Parathyroid adenoma (tissue), 2 donors: ENCODE measurements at regions not wholly inside any gene's neighbourhood (a gene's known extent, or its start where the extent isn't known, plus 50 kb on each side); places are given as distances from the start of the nearest gene placed in this dataset.

Experiments
- H2AFZ ChIP-seq: fragments of 300-600 bp; sonication (generic); one replicate; pipeline ENCODE4 v1.7.0; 2017; ENCODE audit warnings: antibody characterized with exemption, mild to moderate bottlenecking
- H3K27ac ChIP-seq: fragments of 300-600 bp; sonication (generic); one replicate; pipeline ENCODE4 v1.7.0; 2017
- H3K27me3 ChIP-seq: fragments of 300-600 bp; sonication (generic); one replicate; pipeline ENCODE4 v1.7.0; 2017; ENCODE audit warnings: low read length; ENCODE audit not compliant: control insufficient read depth, insufficient read depth
- H3K36me3 ChIP-seq: fragments of 300-600 bp; sonication (generic); one replicate; pipeline ENCODE4 v1.7.0; 2017; ENCODE audit warnings: low read length; ENCODE audit not compliant: control insufficient read depth, insufficient read depth
- H3K4me1 ChIP-seq: fragments of 300-600 bp; sonication (generic); one replicate; pipeline ENCODE4 v1.7.0; 2017; ENCODE audit warnings: control low read depth
- H3K4me2 ChIP-seq: fragments of 300-600 bp; sonication (generic); one replicate; pipeline ENCODE4 v1.7.0; 2017; ENCODE audit warnings: low read length
- H3K4me3 ChIP-seq: fragments of 300-600 bp; sonication (generic); one replicate; pipeline ENCODE4 v1.7.0; 2017; ENCODE audit warnings: low read depth, low read length
- H3K79me2 ChIP-seq: fragments of 300-600 bp; sonication (generic); one replicate; pipeline ENCODE4 v1.7.0; 2017; ENCODE audit warnings: control low read depth
- H3K9ac ChIP-seq: fragments of 300-600 bp; sonication (generic); one replicate; pipeline ENCODE4 v1.7.0; 2017; ENCODE audit warnings: mild to moderate bottlenecking
- H3K9me3 ChIP-seq: fragments of 300-600 bp; sonication (generic); one replicate; pipeline ENCODE4 v1.7.0; 2017; ENCODE audit warnings: low read length; ENCODE audit not compliant: control insufficient read depth
- CTCF ChIP-seq: fragments of 300-600 bp; sonication (generic); IDR thresholded peaks from one replicate; pipeline ENCODE4 v1.7.0; 2017; ENCODE audit warnings: antibody characterized with exemption, mild to moderate bottlenecking
- donor health status: primary hyperparathyroidism.

GRCh38 chr2:185895828-185896693 lies 157.5 kb downstream of the FSIP2 start:
- no peaks in the 10 kb centered on the region for H3K79me2 ChIP-seq
- H3K27me3 ChIP-seq, result no peaks in the 10 kb centered on the region
- no peaks in the 10 kb centered on the region for H3K4me1 ChIP-seq
- no peak for TF ChIP-seq CTCF
- H3K27ac ChIP-seq, result no peak overlapping the region
- H3K36me3 ChIP-seq, result no peaks in the 10 kb centered on the region
- H3K4me3 ChIP-seq, result no peak overlapping the region
- no peak overlapping the region for H2AFZ ChIP-seq
- H3K9ac ChIP-seq, result no peak overlapping the region
- H3K9me3 ChIP-seq, result no peaks in the 10 kb centered on the region
- H3K4me2 ChIP-seq, result no peak overlapping the region

- Histone ChIP-seq H3K27me3 (no peaks in the 10 kb centered on the region), H3K36me3 (no peaks in the 10 kb centered on the region), H3K4me3 (no peak overlapping the region), H3K9me3 (no peaks in the 10 kb centered on the region), H3K79me2 (no peaks in the 10 kb centered on the region), H3K27ac (no peak overlapping the region), H3K9ac (no peak overlapping the region), H2AFZ (no peak overlapping the region), H3K4me1 (no peaks in the 10 kb centered on the region), H3K4me2 (no peak overlapping the region)
- TF ChIP-seq CTCF, result no peak
Observed at GRCh38 chr2:185899366-185899765, 160.8 kb downstream of the FSIP2 start.

- no peak for TF ChIP-seq CTCF
Observed at GRCh38 chr2:185919155-185919554, 180.6 kb downstream of the FSIP2 start.

GRCh38 chr2:185921048-185921756 lies 182.6 kb downstream of the FSIP2 start:
- Histone ChIP-seq H3K79me2 (no peaks in the 10 kb centered on the region), H2AFZ (no peak overlapping the region)

More at GRCh38 chr2:185919155-185919554, 180.6 kb downstream of the FSIP2 start:
- Histone ChIP-seq H3K36me3 (no peaks in the 10 kb centered on the region), H3K27ac (no peak overlapping the region), H2AFZ (no peak overlapping the region), H3K4me3 (no peak overlapping the region), H3K9me3 (no peaks in the 10 kb centered on the region), H3K9ac (no peak overlapping the region), H3K79me2 (no peaks in the 10 kb centered on the region), H3K4me2 (no peak overlapping the region), H3K4me1 (no peaks in the 10 kb centered on the region), H3K27me3 (no peaks in the 10 kb centered on the region)

More at GRCh38 chr2:185921048-185921756, 182.6 kb downstream of the FSIP2 start:
- Histone ChIP-seq H3K4me1 (no peaks in the 10 kb centered on the region), H3K27me3 (no peaks in the 10 kb centered on the region), H3K36me3 (no peaks in the 10 kb centered on the region), H3K4me3 (no peak overlapping the region), H3K9ac (no peak overlapping the region), H3K9me3 (no peaks in the 10 kb centered on the region), H3K27ac (no peak overlapping the region), H3K4me2 (no peak overlapping the region)
- TF ChIP-seq CTCF, result no peak
